GM12878 (cell line): ENCODE measurements at regions not wholly inside any gene's neighbourhood (a gene's known extent, or its start where the extent isn't known, plus 50 kb on each side); places are given as distances from the start of the nearest gene placed in this dataset.

ENCODE experiments used
- ATAC-seq: fragments of 200-7000 bp; cut with Tn5 transposase; 3 replicates; pipeline ENCODE4 v1.9.1; 2020; ENCODE audit warnings: mild to moderate bottlenecking, moderate library complexity
- BruUV-seq: library from RNA; stranded (reverse); fragments of 400-500 nt; replicated peaks from 2 replicates; lab custom pipeline; 2021; lab: Mats Ljungman, UMichigan
- CTCF ChIA-PET: fragments of 300-600 bp; sonication (Branson Sonifier 250); formaldehyde crosslinking; extraction: SDS; loops from one replicate; lab custom pipeline; 2021; ENCODE audit warnings: inconsistent platforms; lab: Yijun Ruan, JAX
- POLR2A ChIA-PET: fragments of 350-600 bp; formaldehyde crosslinking; extraction: SDS; loops from one replicate; lab custom pipeline; 2021; ENCODE audit warnings: inconsistent platforms; lab: Charles Lee
- RAD21 ChIA-PET: fragments of 300-600 bp; sonication (Branson Sonifier 250); formaldehyde crosslinking; loops from one replicate; lab custom pipeline; 2023; ENCODE audit warnings: antibody characterized with exemption; ENCODE audit not compliant: unreplicated experiment; lab: Charles Lee
- SMC1A ChIA-PET: fragments of 300-600 bp; sonication (Branson Sonifier 250); formaldehyde crosslinking; loops from one replicate; lab custom pipeline; 2023; ENCODE audit not compliant: unreplicated experiment, uncharacterized antibody; lab: Charles Lee
- DNase-seq: peaks from one replicate; pipeline ENCODE4 v3.0.0-alpha.2; 2011; ENCODE audit warnings: low read depth, low spot score
- FAIRE-seq: peaks from 3 replicates; lab custom pipeline; 2011; peaks lifted over from hg19 to GRCh38; lab: Jason Lieb, UNC
- H2AFZ ChIP-seq: 2 replicates; pipeline ENCODE4 v1.6.0; 2011; ENCODE audit warnings: low read depth, low read length, control low read depth; ENCODE audit not compliant: control insufficient read depth
- H3K27ac ChIP-seq: 2 replicates; pipeline ENCODE4 v1.5.1; 2011; ENCODE audit warnings: control low read depth; ENCODE audit not compliant: control insufficient read depth, insufficient read depth
- H3K27me3 ChIP-seq, 2 experiments: replicated peaks in 1 of 2; 2 replicates each; pipeline versions ENCODE4 v1.6.0 to v1.6.1; 2011; ENCODE audit warnings: low read length in 1 of 2; ENCODE audit not compliant: control insufficient read depth in 2 of 2, insufficient read depth in 2 of 2
- H3K36me3 ChIP-seq, 2 experiments: 2 replicates each; pipeline ENCODE4 v1.5.1; 2011; ENCODE audit warnings: low read length in 1 of 2; ENCODE audit not compliant: control insufficient read depth in 2 of 2, insufficient read depth in 2 of 2
- H3K4me1 ChIP-seq: 2 replicates; pipeline ENCODE4 v1.6.1; 2011; ENCODE audit warnings: mild to moderate bottlenecking, low read length, moderate library complexity, mixed read lengths; ENCODE audit not compliant: control insufficient read depth, insufficient read depth
- H3K4me2 ChIP-seq: 2 replicates; pipeline ENCODE4 v1.6.0; 2011; ENCODE audit warnings: control low read depth; ENCODE audit not compliant: control insufficient read depth, insufficient read depth
- H3K4me3 ChIP-seq: fragments of 200-600 bp; sonication (generic); 2 replicates; pipeline ENCODE4 v1.5.1; 2016
- H3K79me2 ChIP-seq: 2 replicates; pipeline ENCODE4 v1.6.0; 2011; ENCODE audit warnings: low read length; ENCODE audit not compliant: control insufficient read depth, insufficient read depth
- H3K9ac ChIP-seq: 2 replicates; pipeline ENCODE4 v1.8.0; 2011; ENCODE audit warnings: low read length, control low read depth, mixed read lengths; ENCODE audit not compliant: control insufficient read depth, insufficient read depth
- H3K9me3 ChIP-seq: replicated peaks from 3 replicates; pipeline ENCODE4 v1.5.1; 2011; ENCODE audit warnings: mild to moderate bottlenecking, low read length; ENCODE audit not compliant: control insufficient read depth, insufficient read depth
- H4K20me1 ChIP-seq: 2 replicates; pipeline ENCODE4 v1.6.0; 2011; ENCODE audit not compliant: control insufficient read depth, insufficient read depth
- ASH2L ChIP-seq: fragments of 300-600, 200-600 bp; sonication (generic); IDR thresholded peaks from 2 replicates; pipeline ENCODE4 v1.6.1; 2017; ENCODE audit warnings: low read depth, mild to moderate bottlenecking, borderline replicate concordance
- NRF1 ChIP-seq: conservative IDR thresholded peaks from 2 replicates; pipeline ENCODE4 v1.6.1; 2011; ENCODE audit warnings: mild to moderate bottlenecking, low read depth, low read length, improper control_type of control experiment
- POLR2AphosphoS5 ChIP-seq: IDR thresholded peaks from 2 replicates; pipeline ENCODE4 v1.6.1; 2011; ENCODE audit warnings: mild to moderate bottlenecking, low read length, inconsistent platforms
- RBBP5 ChIP-seq: fragments of 200-600 bp; sonication (generic); conservative IDR thresholded peaks from 2 replicates; pipeline ENCODE4 v1.6.1; 2016
- RFX5 ChIP-seq: IDR thresholded peaks from 2 replicates; pipeline ENCODE4 v1.6.1; 2011; ENCODE audit warnings: low read depth, low read length, improper control_type of control experiment
- SUZ12 ChIP-seq: fragments of 200-600 bp; sonication (generic); IDR thresholded peaks from one replicate; pipeline ENCODE4 v1.6.1; 2018; ENCODE audit warnings: antibody characterized with exemption, mild to moderate bottlenecking; ENCODE audit not compliant: unreplicated experiment
- WGBS: methylation state at CpG from one replicate; pipeline ENCODE4 v1.1.6; 2016; ENCODE audit warnings: low lambda C conversion rate; ENCODE audit not compliant: insufficient replicate concordance, insufficient coverage; ENCODE audit errors: missing lambda C conversion rate; 5-methylcytosine and 5-hydroxymethylcytosine counted together
- in situ Hi-C: fragments of 300-500 bp; cut with MboI; formaldehyde crosslinking; loops from 9 replicates; pipeline ENCODE4 v1.14.3; 2018; ENCODE audit warnings: mixed read lengths
- intact Hi-C: fragments of 100-400 bp; cut with micrococcal nuclease; formaldehyde crosslinking; loops from one replicate; pipeline ENCODE4 v1.14.2; 2022; ENCODE audit not compliant: unreplicated experiment
- TF ChIP-seq, protein P1 (sequence below): fragments of 450-650 bp; IDR thresholded peaks from 2 replicates; pipeline ENCODE4 v1.6.1; 2018; ENCODE audit warnings: mild to moderate bottlenecking, low read depth, moderate library complexity; ENCODE audit not compliant: partially characterized antibody
- TF ChIP-seq, protein P2 (sequence below): fragments of 450-650 bp; formaldehyde crosslinking; IDR thresholded peaks from 2 replicates; pipeline ENCODE4 v1.4.0; 2020; ENCODE audit warnings: mild to moderate bottlenecking, moderate library complexity
- TF ChIP-seq, protein P3 (sequence below): IDR thresholded peaks from 2 replicates; pipeline ENCODE4 v1.6.1; 2011; ENCODE audit warnings: mild to moderate bottlenecking, low read depth, low read length, moderate library complexity; ENCODE audit not compliant: insufficient replicate concordance
- TF ChIP-seq, protein P4 (sequence below): fragments of 450-650 bp; IDR thresholded peaks from 2 replicates; pipeline ENCODE4 v1.6.1; 2017; ENCODE audit warnings: mild to moderate bottlenecking, low read depth, inconsistent platforms; ENCODE audit not compliant: poor library complexity, severe bottlenecking

DNA sequence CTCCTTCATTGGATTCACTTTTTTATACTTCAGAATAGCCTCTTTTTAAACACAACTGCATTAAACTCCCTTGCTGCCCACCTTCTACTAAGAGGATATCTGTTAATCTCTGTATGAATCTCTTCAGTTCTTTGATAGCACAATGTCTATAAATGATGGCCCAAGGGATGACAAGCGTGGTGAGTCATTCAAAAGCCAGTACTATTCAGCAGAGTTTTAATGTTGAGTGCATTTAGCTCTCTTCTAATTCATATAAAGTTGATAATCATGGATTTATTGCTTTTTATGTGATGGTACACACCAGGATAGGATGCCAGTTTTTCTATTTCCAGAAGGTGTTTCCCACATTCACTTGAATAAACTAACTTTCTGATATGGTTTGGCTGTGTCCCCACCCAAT, 57.4 kb upstream of the HECTD2 start:
- FAIRE-seq (peak; percentile 44), DNase-seq (no peak), ATAC-seq (no peak)
- Histone ChIP-seq H3K9me3 (no peaks in the 10 kb centered on the region; the same call in 1 of the 3 replicates), H3K4me3 (no peak overlapping the region), H3K36me3 (no peaks in the 10 kb centered on the region), H3K9ac (no peak overlapping the region), H3K4me1 (no peaks in the 10 kb centered on the region), H2AFZ (no peak overlapping the region), H3K4me2 (no peak overlapping the region), H4K20me1 (no peaks in the 10 kb centered on the region), H3K79me2 (no peaks in the 10 kb centered on the region), H3K27ac (no peak overlapping the region), H3K27me3 (no peaks in the 10 kb centered on the region)
- SMC1A ChIA-PET = no interaction called here
- TF ChIP-seq ASH2L (no peak), RFX5 (no peak), SUZ12 (no peak), RBBP5 (no peak), NRF1 (no peak), POLR2AphosphoS5 (no peak)
- TF ChIP-seq, protein P1, sequence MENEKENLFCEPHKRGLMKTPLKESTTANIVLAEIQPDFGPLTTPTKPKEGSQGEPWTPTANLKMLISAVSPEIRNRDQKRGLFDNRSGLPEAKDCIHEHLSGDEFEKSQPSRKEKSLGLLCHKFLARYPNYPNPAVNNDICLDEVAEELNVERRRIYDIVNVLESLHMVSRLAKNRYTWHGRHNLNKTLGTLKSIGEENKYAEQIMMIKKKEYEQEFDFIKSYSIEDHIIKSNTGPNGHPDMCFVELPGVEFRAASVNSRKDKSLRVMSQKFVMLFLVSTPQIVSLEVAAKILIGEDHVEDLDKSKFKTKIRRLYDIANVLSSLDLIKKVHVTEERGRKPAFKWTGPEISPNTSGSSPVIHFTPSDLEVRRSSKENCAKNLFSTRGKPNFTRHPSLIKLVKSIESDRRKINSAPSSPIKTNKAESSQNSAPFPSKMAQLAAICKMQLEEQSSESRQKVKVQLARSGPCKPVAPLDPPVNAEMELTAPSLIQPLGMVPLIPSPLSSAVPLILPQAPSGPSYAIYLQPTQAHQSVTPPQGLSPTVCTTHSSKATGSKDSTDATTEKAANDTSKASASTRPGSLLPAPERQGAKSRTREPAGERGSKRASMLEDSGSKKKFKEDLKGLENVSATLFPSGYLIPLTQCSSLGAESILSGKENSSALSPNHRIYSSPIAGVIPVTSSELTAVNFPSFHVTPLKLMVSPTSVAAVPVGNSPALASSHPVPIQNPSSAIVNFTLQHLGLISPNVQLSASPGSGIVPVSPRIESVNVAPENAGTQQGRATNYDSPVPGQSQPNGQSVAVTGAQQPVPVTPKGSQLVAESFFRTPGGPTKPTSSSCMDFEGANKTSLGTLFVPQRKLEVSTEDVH = no peak
- TF ChIP-seq, protein P2, sequence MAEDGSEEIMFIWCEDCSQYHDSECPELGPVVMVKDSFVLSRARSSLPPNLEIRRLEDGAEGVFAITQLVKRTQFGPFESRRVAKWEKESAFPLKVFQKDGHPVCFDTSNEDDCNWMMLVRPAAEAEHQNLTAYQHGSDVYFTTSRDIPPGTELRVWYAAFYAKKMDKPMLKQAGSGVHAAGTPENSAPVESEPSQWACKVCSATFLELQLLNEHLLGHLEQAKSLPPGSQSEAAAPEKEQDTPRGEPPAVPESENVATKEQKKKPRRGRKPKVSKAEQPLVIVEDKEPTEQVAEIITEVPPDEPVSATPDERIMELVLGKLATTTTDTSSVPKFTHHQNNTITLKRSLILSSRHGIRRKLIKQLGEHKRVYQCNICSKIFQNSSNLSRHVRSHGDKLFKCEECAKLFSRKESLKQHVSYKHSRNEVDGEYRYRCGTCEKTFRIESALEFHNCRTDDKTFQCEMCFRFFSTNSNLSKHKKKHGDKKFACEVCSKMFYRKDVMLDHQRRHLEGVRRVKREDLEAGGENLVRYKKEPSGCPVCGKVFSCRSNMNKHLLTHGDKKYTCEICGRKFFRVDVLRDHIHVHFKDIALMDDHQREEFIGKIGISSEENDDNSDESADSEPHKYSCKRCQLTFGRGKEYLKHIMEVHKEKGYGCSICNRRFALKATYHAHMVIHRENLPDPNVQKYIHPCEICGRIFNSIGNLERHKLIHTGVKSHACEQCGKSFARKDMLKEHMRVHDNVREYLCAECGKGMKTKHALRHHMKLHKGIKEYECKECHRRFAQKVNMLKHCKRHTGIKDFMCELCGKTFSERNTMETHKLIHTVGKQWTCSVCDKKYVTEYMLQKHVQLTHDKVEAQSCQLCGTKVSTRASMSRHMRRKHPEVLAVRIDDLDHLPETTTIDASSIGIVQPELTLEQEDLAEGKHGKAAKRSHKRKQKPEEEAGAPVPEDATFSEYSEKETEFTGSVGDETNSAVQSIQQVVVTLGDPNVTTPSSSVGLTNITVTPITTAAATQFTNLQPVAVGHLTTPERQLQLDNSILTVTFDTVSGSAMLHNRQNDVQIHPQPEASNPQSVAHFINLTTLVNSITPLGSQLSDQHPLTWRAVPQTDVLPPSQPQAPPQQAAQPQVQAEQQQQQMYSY (CRISPR knock-in tag) = no peak
- TF ChIP-seq, protein P3, sequence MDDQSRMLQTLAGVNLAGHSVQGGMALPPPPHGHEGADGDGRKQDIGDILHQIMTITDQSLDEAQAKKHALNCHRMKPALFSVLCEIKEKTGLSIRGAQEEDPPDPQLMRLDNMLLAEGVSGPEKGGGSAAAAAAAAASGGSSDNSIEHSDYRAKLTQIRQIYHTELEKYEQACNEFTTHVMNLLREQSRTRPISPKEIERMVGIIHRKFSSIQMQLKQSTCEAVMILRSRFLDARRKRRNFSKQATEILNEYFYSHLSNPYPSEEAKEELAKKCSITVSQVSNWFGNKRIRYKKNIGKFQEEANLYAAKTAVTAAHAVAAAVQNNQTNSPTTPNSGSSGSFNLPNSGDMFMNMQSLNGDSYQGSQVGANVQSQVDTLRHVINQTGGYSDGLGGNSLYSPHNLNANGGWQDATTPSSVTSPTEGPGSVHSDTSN = no peak
- TF ChIP-seq, protein P4, sequence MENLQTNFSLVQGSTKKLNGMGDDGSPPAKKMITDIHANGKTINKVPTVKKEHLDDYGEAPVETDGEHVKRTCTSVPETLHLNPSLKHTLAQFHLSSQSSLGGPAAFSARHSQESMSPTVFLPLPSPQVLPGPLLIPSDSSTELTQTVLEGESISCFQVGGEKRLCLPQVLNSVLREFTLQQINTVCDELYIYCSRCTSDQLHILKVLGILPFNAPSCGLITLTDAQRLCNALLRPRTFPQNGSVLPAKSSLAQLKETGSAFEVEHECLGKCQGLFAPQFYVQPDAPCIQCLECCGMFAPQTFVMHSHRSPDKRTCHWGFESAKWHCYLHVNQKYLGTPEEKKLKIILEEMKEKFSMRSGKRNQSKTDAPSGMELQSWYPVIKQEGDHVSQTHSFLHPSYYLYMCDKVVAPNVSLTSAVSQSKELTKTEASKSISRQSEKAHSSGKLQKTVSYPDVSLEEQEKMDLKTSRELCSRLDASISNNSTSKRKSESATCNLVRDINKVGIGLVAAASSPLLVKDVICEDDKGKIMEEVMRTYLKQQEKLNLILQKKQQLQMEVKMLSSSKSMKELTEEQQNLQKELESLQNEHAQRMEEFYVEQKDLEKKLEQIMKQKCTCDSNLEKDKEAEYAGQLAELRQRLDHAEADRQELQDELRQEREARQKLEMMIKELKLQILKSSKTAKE = no peak
- RAD21 ChIA-PET = no interaction called here
- CTCF ChIA-PET = interaction anchor here (1.5 kb wide), 1 partner anchor 11 kb away, joined by 4 read pairs; no protein-coding TSS in a partner anchor
- WGBS = 0% methylated on average over 1 of the region's 1 CpG
- in situ Hi-C loops = no loop called here
- POLR2A ChIA-PET = no interaction called here
- intact Hi-C loops = no loop called here
- no TSS peak for BruUV-seq
